ENCODE measurements at regions not wholly inside any gene's neighbourhood (a gene's known extent, or its start where the extent isn't known, plus 50 kb on each side); places are given as distances from the start of the nearest gene placed in this dataset.

GRCh38 chr19:28868836-28869235 is 344.1 kb downstream of the UQCRFS1 start:
- no peak for TF ChIP-seq EZH2 (IDR thresholded peaks at IDR 0.05; ENCODE audit: borderline replicate concordance, low read depth, low read length, poor library complexity, severe bottlenecking)
- no peak for TF ChIP-seq CTCF (conservative IDR thresholded peaks at IDR 0.05; ENCODE audit: low read depth, low read length)
- H3K27me3 ChIP-seq (replicated peaks; ENCODE audit: insufficient read depth, low read depth, low read length, poor library complexity): no peaks in the 10 kb centered on the region

GRCh38 chr19:28867978-28868377 is 345.0 kb downstream of the UQCRFS1 start:
- POLR2A ChIA-PET (ENCODE audit: low non-redundant PET): no interaction called here
- no TSS peak for BruUV-seq (replicated peaks)
- CTCF ChIA-PET: no interaction called here

More at GRCh38 chr19:28868836-28869235, 344.1 kb downstream of the UQCRFS1 start:
- H3K27ac ChIP-seq (ENCODE audit: low read depth, low read length, poor library complexity, severe bottlenecking): no peak overlapping the region
- DNase-seq (ENCODE audit: low spot score): no peak
- H3K4me1 ChIP-seq (ENCODE audit: insufficient read depth, low read length, poor library complexity, severe bottlenecking): no peaks in the 10 kb centered on the region
- ChIA-PET CTCF (no interaction called here), POLR2A (ENCODE audit: low non-redundant PET) (no interaction called here)
- H3K36me3 ChIP-seq (ENCODE audit: insufficient read depth, low read length, poor library complexity, severe bottlenecking): no peaks in the 10 kb centered on the region
- intact Hi-C loops (cut with micrococcal nuclease; ENCODE audit: unreplicated experiment): no loop called here
- no peaks in the 10 kb centered on the region for H3K9me3 ChIP-seq (ENCODE audit: low read depth, low read length, poor library complexity, severe bottlenecking)
- BruUV-seq (replicated peaks): no TSS peak
- H3K4me3 ChIP-seq (ENCODE audit: low read depth, low read length, poor library complexity, severe bottlenecking): no peak overlapping the region

GRCh38 chr19:28864577-28865042 is 348.3 kb downstream of the UQCRFS1 start:
- no peaks in the 10 kb centered on the region for H3K9me3 ChIP-seq (ENCODE audit: low read depth, low read length, poor library complexity, severe bottlenecking)
- ChIA-PET CTCF (no interaction called here), POLR2A (ENCODE audit: low non-redundant PET) (no interaction called here)
- H3K36me3 ChIP-seq (ENCODE audit: insufficient read depth, low read length, poor library complexity, severe bottlenecking): no peaks in the 10 kb centered on the region
- no peak for DNase-seq (ENCODE audit: low spot score)
- TF ChIP-seq EZH2 (IDR thresholded peaks at IDR 0.05; ENCODE audit: borderline replicate concordance, low read depth, low read length, poor library complexity, severe bottlenecking) (no peak), CTCF (conservative IDR thresholded peaks at IDR 0.05; ENCODE audit: low read depth, low read length) (no peak)
- no TSS peak for BruUV-seq (replicated peaks)
- no peak overlapping the region for H3K27ac ChIP-seq (ENCODE audit: low read depth, low read length, poor library complexity, severe bottlenecking)
- intact Hi-C loops (cut with micrococcal nuclease; ENCODE audit: unreplicated experiment): no loop called here
- H3K4me3 ChIP-seq (ENCODE audit: low read depth, low read length, poor library complexity, severe bottlenecking): no peak overlapping the region
- H3K4me1 ChIP-seq (ENCODE audit: insufficient read depth, low read length, poor library complexity, severe bottlenecking): no peaks in the 10 kb centered on the region
- no peaks in the 10 kb centered on the region for H3K27me3 ChIP-seq (replicated peaks; ENCODE audit: insufficient read depth, low read depth, low read length, poor library complexity)

More at GRCh38 chr19:28867978-28868377, 345.0 kb downstream of the UQCRFS1 start:
- H3K4me1 ChIP-seq (ENCODE audit: insufficient read depth, low read length, poor library complexity, severe bottlenecking): no peaks in the 10 kb centered on the region
- H3K27me3 ChIP-seq (replicated peaks; ENCODE audit: insufficient read depth, low read depth, low read length, poor library complexity): no peaks in the 10 kb centered on the region
- H3K36me3 ChIP-seq (ENCODE audit: insufficient read depth, low read length, poor library complexity, severe bottlenecking): no peaks in the 10 kb centered on the region
- H3K27ac ChIP-seq (ENCODE audit: low read depth, low read length, poor library complexity, severe bottlenecking): no peak overlapping the region
- intact Hi-C loops (cut with micrococcal nuclease; ENCODE audit: unreplicated experiment): no loop called here
- H3K4me3 ChIP-seq (ENCODE audit: low read depth, low read length, poor library complexity, severe bottlenecking): no peak overlapping the region
- H3K9me3 ChIP-seq (ENCODE audit: low read depth, low read length, poor library complexity, severe bottlenecking): no peaks in the 10 kb centered on the region
- TF ChIP-seq CTCF (conservative IDR thresholded peaks at IDR 0.05; ENCODE audit: low read depth, low read length) (no peak), EZH2 (IDR thresholded peaks at IDR 0.05; ENCODE audit: borderline replicate concordance, low read depth, low read length, poor library complexity, severe bottlenecking) (no peak)
- DNase-seq (ENCODE audit: low spot score): no peak
